Heart right ventricle (tissue), 16 donors: ENCODE measurements at regions not wholly inside any gene's neighbourhood (a gene's known extent, or its start where the extent isn't known, plus 50 kb on each side); places are given as distances from the start of the nearest gene placed in this dataset.

Source experiments
- ATAC-seq, 8 donors: fragments of 200-7000 bp; cut with Tn5 transposase; one replicate each; pipeline ENCODE4 v1.9.1; 2020; ENCODE audit warnings: mild to moderate bottlenecking in 8 of 8, moderate library complexity in 8 of 8, moderate number of reproducible peaks in 1 of 8
- DNase-seq, 2 donors: peaks; one replicate each; pipeline ENCODE4 v3.0.0-alpha.2; 2020
- H3K27ac ChIP-seq, 10 donors: fragments of 200-600 bp; sonication (generic) in 2 of 10; one replicate each; pipeline versions ENCODE4 v1.5.0 to v1.8.0; 2020 to 2022; ENCODE audit warnings: mild to moderate bottlenecking in 3 of 10
- H3K27me3 ChIP-seq, 7 donors: fragments of 200-600 bp; one replicate each; pipeline ENCODE4 v1.8.0; 2021 to 2022; ENCODE audit warnings: mild to moderate bottlenecking in 2 of 7
- H3K36me3 ChIP-seq, 9 donors: fragments of 200-600 bp; sonication (generic) in 1 of 9; one replicate each; pipeline versions ENCODE4 v1.5.0 to v1.8.0; 2020 to 2022; ENCODE audit warnings: mild to moderate bottlenecking in 2 of 9
- H3K4me1 ChIP-seq, 9 donors: fragments of 200-600 bp; sonication (generic) in 1 of 9; one replicate each; pipeline versions ENCODE4 v1.5.0 to v1.8.0; 2020 to 2022; ENCODE audit warnings: mild to moderate bottlenecking in 4 of 9
- H3K4me3 ChIP-seq, 10 donors: fragments of 200-600 bp; sonication (generic) in 2 of 10; one replicate each; pipeline versions ENCODE4 v1.5.0 to v1.8.0; 2020 to 2022; ENCODE audit warnings: mild to moderate bottlenecking in 7 of 10, moderate library complexity in 2 of 10
- H3K9me3 ChIP-seq, 11 donors: fragments of 200-600 bp in 10 of 11; sonication (generic) in 2 of 11; one replicate each; pipeline versions ENCODE4 v1.5.0 to v1.8.0; 2013 to 2022; ENCODE audit warnings: mild to moderate bottlenecking in 2 of 11, control low read depth in 1 of 11, moderate library complexity in 1 of 11
- WGBS, 2 donors: extraction: QIAGEN DNeasy Blood & Tissue Kit; methylation state at CpG; one replicate each; pipeline ENCODE4 v1.1.7; 2013; ENCODE audit warnings: inconsistent platforms in 1 of 2; 5-methylcytosine and 5-hydroxymethylcytosine counted together
- intact Hi-C, 10 donors: fragments of 100-400 bp; cut with DNase I; formaldehyde crosslinking; loops; one replicate each; pipeline versions ENCODE4 v1.11.1 to v1.14.2; 2022
- TF ChIP-seq, protein P1 (sequence below), 9 donors: fragments of 200-600 bp; sonication (generic) in 2 of 9; IDR thresholded peaks; one replicate each; pipeline versions ENCODE4 v1.5.0 to v1.8.0; 2021 to 2022; ENCODE audit warnings: antibody characterized with exemption in 9 of 9, mild to moderate bottlenecking in 5 of 9, moderate library complexity in 1 of 9
- donor health status: Arrhythmogenic right ventricular cardiomyopathy.
- donor health status: ischemic (EF 13 %, LVEDD 7.1; RV severe dilation, severe dysfunction).
- donor health status: healthy with polysubstance abuse.
- donor health status: DM: no; HTN: yes; CAD: no.
- donor health status: DM: no; HTN: no; CAD: no.
- donor health status: ischemic (EF 25% LVEDD 6.9; RV normal size, moderate dysfunction).
- donor health status: ischemic (EF 25% LVEDD 5.7; RV mildly dilated, moderate dysfunction).
- donor health status: healthy.
- donor health status: DM: yes; HTN: yes; CAD: no.
- donor health status: Ischemic cardiomyopathy.
- donor health status: ischemic (EF 35%, LVEDD 5.7; RV mildly dilated, moderate dysfunction).
- donor health status: nonischemic (EF 11% LVEDD 7.7; RV severe dilation, severe dysfunction).
- donor health status: DM: yes; HTN: yes; CAD: no.
- donor health status: PGD.
- donor health status: ischemic (EF 29% LVEDD 5.4; RV normal size, mild dysfunction).
- donor health status: nonischemic (EF 23%, LVEDD 6.1; RV moderate dilation, normal function).

DNA sequence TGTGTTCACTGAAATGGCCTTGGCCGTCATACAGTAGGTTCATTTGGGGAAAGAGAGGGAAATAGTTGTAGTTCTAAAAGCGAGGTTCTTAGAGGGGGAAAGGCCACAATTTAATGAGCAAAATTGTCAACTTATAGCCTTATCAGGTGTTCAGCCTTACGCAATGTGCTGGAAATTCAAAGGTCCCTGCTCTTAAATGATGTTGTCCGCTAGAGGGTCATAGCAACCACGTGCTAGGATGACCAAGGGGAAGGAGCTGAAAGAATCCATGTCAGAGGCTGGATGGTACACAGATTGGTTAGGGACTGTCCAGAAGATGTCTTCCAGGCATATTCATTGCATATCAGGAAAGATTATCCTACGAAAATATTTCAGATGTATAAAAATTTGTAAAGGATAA lies 282.3 kb upstream of the MEX3C start:
- TF ChIP-seq, protein P1, sequence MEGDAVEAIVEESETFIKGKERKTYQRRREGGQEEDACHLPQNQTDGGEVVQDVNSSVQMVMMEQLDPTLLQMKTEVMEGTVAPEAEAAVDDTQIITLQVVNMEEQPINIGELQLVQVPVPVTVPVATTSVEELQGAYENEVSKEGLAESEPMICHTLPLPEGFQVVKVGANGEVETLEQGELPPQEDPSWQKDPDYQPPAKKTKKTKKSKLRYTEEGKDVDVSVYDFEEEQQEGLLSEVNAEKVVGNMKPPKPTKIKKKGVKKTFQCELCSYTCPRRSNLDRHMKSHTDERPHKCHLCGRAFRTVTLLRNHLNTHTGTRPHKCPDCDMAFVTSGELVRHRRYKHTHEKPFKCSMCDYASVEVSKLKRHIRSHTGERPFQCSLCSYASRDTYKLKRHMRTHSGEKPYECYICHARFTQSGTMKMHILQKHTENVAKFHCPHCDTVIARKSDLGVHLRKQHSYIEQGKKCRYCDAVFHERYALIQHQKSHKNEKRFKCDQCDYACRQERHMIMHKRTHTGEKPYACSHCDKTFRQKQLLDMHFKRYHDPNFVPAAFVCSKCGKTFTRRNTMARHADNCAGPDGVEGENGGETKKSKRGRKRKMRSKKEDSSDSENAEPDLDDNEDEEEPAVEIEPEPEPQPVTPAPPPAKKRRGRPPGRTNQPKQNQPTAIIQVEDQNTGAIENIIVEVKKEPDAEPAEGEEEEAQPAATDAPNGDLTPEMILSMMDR (IDR thresholded peaks at IDR 0.05): no peak
- no peak overlapping the region for H3K4me3 ChIP-seq
- no peaks in the 10 kb centered on the region for H3K36me3 ChIP-seq
- DNase-seq (no peak), ATAC-seq (no peak)
- H3K4me1 ChIP-seq: peaks cover 0 to 17% (median 0%) of the 10 kb centered on the region in 9 donors
- H3K27me3 ChIP-seq: peaks cover 0 to 3% (median 0%) of the 10 kb centered on the region in 7 donors
- WGBS, 2 donors: 76 to 83% methylated on average over 6 of the region's 6 CpGs
- H3K27ac ChIP-seq: peak overlapping the region in 6 of 10 donors; percentile 46 to 81 (median 74)
- intact Hi-C loops: loop anchor here in 1 of 10 donors (10.0 kb wide), 1 partner anchor 65 kb away; no protein-coding TSS in a partner anchor
- H3K9me3 ChIP-seq: no peaks in the 10 kb centered on the region

DNA sequence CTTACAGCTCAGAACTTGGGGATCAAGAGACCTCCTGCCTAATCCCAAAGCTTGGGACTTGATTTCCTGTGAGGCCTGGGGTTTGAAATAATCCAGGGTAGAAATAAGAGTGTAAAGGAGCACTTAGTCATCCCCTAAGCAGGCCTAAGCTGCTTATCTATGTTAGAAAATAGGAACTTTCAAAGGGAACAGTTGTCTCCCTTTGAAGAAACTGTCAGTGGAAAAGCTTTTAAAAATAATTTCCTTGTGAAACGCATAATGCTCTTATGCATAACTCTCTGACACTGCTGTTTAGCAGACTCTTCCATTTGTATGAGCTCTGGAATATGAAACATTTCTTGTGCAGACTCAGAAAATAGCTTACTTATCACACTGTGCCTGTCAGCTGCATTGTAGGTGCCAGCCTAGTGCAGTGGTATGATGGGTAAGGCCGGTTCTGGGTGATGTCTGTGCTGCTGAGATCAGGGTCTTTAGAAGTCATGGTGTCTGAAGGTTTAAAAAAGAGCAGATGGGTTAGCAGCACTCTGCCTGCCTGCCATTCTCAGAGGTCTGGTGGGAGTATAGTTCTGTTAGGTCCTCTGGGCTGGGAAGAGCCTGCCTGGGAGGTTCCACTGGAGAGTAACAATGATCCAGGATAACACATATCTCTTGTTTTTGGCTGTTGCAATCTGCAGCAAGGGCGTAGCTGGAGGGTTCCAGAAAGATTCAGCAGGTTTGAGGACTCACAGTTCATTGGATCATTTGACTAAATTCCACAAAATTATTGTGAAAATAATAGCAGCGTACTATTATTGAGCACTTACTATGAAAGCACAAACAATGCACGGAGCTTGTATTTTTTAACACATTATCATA lies 283.2 kb upstream of the MEX3C start:
- peak; percentile 38 to 89 (median 76) for ATAC-seq
- WGBS, 2 donors: 54 to 66% methylated on average over 5 of the region's 5 CpGs
- H3K27me3 ChIP-seq: peaks cover 0 to 3% (median 0%) of the 10 kb centered on the region in 7 donors
- peak in 1 of 2 donors; percentile 6 for DNase-seq
- H3K9me3 ChIP-seq: no peaks in the 10 kb centered on the region
- peak overlapping the region in 9 of 10 donors; percentile 4 to 81 (median 64) for H3K27ac ChIP-seq
- H3K36me3 ChIP-seq: no peaks in the 10 kb centered on the region
- TF ChIP-seq, protein P1 (IDR thresholded peaks at IDR 0.05): no peak
- H3K4me3 ChIP-seq: no peak overlapping the region
- peaks cover 0 to 17% (median 0%) of the 10 kb centered on the region in 9 donors for H3K4me1 ChIP-seq
- intact Hi-C loops: no loop called here

DNA sequence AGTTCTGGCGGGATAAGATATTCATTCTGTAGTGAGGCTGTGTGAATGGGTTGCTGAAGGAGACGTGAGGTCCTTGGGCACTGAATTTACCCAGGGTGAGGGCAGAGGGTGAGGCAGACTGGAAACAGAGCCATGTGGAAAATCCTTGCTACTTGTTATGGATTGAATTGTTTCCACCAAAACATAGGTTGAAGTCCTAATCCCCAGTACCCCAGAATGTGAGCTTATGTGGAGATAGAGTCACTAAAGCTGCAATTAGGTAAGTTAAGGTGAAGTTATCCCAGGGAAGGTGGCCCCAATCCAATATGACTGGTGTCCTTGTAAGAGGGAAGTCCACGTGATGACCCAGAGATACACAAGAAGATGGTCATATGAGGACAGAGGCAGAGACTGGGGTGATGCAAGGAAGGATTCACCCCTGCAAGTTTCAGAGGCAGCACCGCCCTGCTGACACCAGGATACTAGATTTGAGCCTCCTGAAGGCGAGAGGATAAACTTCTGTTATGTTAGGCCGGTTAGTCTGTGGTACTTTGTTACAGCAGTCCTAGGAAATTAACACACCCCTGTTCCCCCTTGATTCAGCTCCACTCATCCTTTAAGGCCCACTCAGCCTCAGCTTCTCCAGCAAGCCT lies 289.4 kb upstream of the MEX3C start:
- intact Hi-C loops: no loop called here
- peaks cover 0 to 2% (median 0%) of the 10 kb centered on the region in 9 donors for H3K4me1 ChIP-seq
- no peaks in the 10 kb centered on the region for H3K36me3 ChIP-seq
- DNase-seq: no peak
- no peaks in the 10 kb centered on the region for H3K9me3 ChIP-seq
- WGBS, 2 donors: 86 to 89% methylated on average over 6 of the region's 6 CpGs
- H3K27me3 ChIP-seq: no peaks in the 10 kb centered on the region
- H3K27ac ChIP-seq: no peak overlapping the region
- TF ChIP-seq, protein P1 (IDR thresholded peaks at IDR 0.05): no peak
- no peak overlapping the region for H3K4me3 ChIP-seq
- no peak for ATAC-seq

DNA sequence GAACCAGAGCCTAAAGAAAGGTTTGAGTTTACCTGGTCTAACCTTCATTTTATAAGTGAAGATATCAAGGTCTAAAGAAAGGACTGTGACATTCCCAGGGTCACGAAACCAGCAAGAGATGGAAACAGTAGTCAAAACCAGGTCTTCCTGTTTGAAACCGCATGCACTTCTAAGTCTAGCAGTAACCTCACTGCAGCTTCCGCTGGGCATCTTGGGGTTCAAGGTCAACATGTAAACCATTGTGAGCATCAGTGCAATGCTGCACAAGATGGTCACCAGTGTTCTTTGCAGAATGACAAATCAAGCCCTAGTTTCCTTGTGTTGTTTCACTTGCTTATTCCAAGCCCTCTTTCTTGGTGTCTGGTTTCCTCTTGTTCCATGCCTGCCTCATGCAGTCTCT lies 292.9 kb upstream of the MEX3C start:
- Histone ChIP-seq H3K27me3 (no peaks in the 10 kb centered on the region), H3K4me1 (peaks cover 0 to 2% (median 0%) of the 10 kb centered on the region in 9 donors), H3K27ac (no peak overlapping the region), H3K4me3 (no peak overlapping the region), H3K36me3 (no peaks in the 10 kb centered on the region), H3K9me3 (no peaks in the 10 kb centered on the region)
- ATAC-seq (no peak), DNase-seq (no peak)
- TF ChIP-seq, protein P1 (IDR thresholded peaks at IDR 0.05): no peak
- 91% methylated on average over 3 of the region's 3 CpGs for WGBS, 2 donors
- intact Hi-C loops: loop anchor here in 1 of 10 donors (10.0 kb wide), 1 partner anchor 56 kb away; no protein-coding TSS in a partner anchor
